ENCODE measurements at regions not wholly inside any gene's neighbourhood (a gene's known extent, or its start where the extent isn't known, plus 50 kb on each side); places are given as distances from the start of the nearest gene placed in this dataset.

DNA sequence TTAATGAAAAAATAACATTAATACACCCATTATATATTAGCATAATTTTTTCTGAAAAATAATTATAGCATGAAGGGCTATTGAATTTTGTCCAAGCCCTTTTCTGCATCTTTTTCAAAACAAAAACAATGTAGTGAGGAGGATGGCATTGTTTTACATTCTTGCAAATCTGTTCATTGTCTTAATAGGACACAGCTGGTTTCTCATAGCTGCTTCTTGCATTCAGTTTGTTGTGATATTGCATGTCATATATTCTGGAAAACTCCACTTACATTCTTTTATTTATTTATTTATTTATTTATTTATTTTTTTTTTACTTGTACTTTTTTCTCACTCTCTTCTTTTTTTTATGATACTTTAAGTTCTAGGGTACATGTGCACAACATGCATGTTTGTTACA is 107.4 kb downstream of the NR1D2 start:
- TF ChIP-seq, protein P1, sequence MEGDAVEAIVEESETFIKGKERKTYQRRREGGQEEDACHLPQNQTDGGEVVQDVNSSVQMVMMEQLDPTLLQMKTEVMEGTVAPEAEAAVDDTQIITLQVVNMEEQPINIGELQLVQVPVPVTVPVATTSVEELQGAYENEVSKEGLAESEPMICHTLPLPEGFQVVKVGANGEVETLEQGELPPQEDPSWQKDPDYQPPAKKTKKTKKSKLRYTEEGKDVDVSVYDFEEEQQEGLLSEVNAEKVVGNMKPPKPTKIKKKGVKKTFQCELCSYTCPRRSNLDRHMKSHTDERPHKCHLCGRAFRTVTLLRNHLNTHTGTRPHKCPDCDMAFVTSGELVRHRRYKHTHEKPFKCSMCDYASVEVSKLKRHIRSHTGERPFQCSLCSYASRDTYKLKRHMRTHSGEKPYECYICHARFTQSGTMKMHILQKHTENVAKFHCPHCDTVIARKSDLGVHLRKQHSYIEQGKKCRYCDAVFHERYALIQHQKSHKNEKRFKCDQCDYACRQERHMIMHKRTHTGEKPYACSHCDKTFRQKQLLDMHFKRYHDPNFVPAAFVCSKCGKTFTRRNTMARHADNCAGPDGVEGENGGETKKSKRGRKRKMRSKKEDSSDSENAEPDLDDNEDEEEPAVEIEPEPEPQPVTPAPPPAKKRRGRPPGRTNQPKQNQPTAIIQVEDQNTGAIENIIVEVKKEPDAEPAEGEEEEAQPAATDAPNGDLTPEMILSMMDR (IDR thresholded peaks at IDR 0.05), result no peak
- no peak for TF ChIP-seq POLR2A (IDR thresholded peaks at IDR 0.05)
